H1 (cell line): ENCODE measurements at regions not wholly inside any gene's neighbourhood (a gene's known extent, or its start where the extent isn't known, plus 50 kb on each side); places are given as distances from the start of the nearest gene placed in this dataset.

Source experiments
- CTCF ChIA-PET: fragments of 300-600 bp; sonication (Branson Sonifier 250); formaldehyde crosslinking; loops from one replicate; lab custom pipeline; 2021; ENCODE audit not compliant: partially characterized antibody; lab: Charles Lee
- POLR2A ChIA-PET: fragments of 300-600 bp; sonication (Branson Sonifier 250); formaldehyde crosslinking; loops from one replicate; lab custom pipeline; 2021; ENCODE audit warnings: inconsistent platforms; ENCODE audit not compliant: partially characterized antibody; lab: Charles Lee
- DNase-seq, 2 experiments: peaks; one replicate each; pipeline versions ENCODE4 v3.0.0 to v3.0.0-alpha.2; 2010 to 2022; ENCODE audit warnings: low spot score in 2 of 2, low read depth in 1 of 2, mixed read lengths in 1 of 2
- FAIRE-seq: peaks from 2 replicates; lab custom pipeline; 2011; peaks lifted over from hg19 to GRCh38; lab: Jason Lieb, UNC
- H2AFZ ChIP-seq: 2 replicates; pipeline ENCODE4 v1.8.1; 2012; ENCODE audit warnings: low read length, inconsistent platforms
- H2AK5ac ChIP-seq: 2 replicates; pipeline ENCODE4 v1.6.1; 2013; ENCODE audit warnings: low read depth, low read length
- H2BK120ac ChIP-seq: replicated peaks from 2 replicates; pipeline ENCODE3; 2013; ENCODE audit warnings: low read depth, low read length, inconsistent platforms
- H2BK12ac ChIP-seq: 2 replicates; pipeline ENCODE4 v1.6.1; 2013; ENCODE audit warnings: low read depth, low read length
- H2BK15ac ChIP-seq: 2 replicates; pipeline ENCODE4 v1.6.1; 2013; ENCODE audit warnings: low read length
- H2BK20ac ChIP-seq: 2 replicates; pipeline ENCODE4 v1.6.1; 2013; ENCODE audit warnings: low read length
- H2BK5ac ChIP-seq: 2 replicates; pipeline ENCODE4 v1.6.1; 2013; ENCODE audit warnings: low read depth, low read length
- H3K14ac ChIP-seq: 2 replicates; pipeline ENCODE4 v1.6.1; 2013; ENCODE audit warnings: inconsistent platforms; ENCODE audit not compliant: insufficient read length
- H3K18ac ChIP-seq: 2 replicates; pipeline ENCODE4 v1.6.1; 2013; ENCODE audit warnings: low read length; ENCODE audit errors: extremely low read depth
- H3K23ac ChIP-seq: 2 replicates; pipeline ENCODE4 v1.6.1; 2013; ENCODE audit warnings: inconsistent platforms; ENCODE audit not compliant: insufficient read length
- H3K23me2 ChIP-seq: 2 replicates; pipeline ENCODE4 v1.6.1; 2013; ENCODE audit warnings: low read depth, low read length
- H3K27ac ChIP-seq: 2 replicates; pipeline ENCODE4 v1.6.1; 2011; ENCODE audit warnings: low read depth, low read length, inconsistent platforms
- H3K27me3 ChIP-seq, 4 experiments: replicated peaks in 1 of 4; 1 replicate in 1 of 4; 2 replicates in 3 of 4; pipeline versions ENCODE4 v1.6.1 to v1.8.1; 2011 to 2013; ENCODE audit warnings: low read length in 3 of 4, mild to moderate bottlenecking in 3 of 4, inconsistent platforms in 2 of 4, mixed read lengths in 2 of 4, moderate library complexity in 1 of 4; ENCODE audit not compliant: control insufficient read depth in 3 of 4, insufficient read depth in 3 of 4; ENCODE audit errors: extremely low read depth in 1 of 4
- H3K36me3 ChIP-seq, 4 experiments: 2 replicates each; pipeline versions ENCODE4 v1.6.1 to v1.8.1; 2011 to 2013; ENCODE audit warnings: mild to moderate bottlenecking in 4 of 4, low read length in 3 of 4, moderate library complexity in 2 of 4, control low read depth in 1 of 4, inconsistent platforms in 1 of 4; ENCODE audit not compliant: insufficient read depth in 4 of 4, control insufficient read depth in 2 of 4
- H3K4ac ChIP-seq: replicated peaks from 2 replicates; pipeline ENCODE3; 2013; ENCODE audit warnings: low read length, low read depth, mixed read lengths, inconsistent platforms; ENCODE audit not compliant: insufficient read length
- H3K4me1 ChIP-seq, 4 experiments: replicated peaks in 1 of 4; 1 replicate in 1 of 4; 2 replicates in 3 of 4; pipeline versions ENCODE4 v1.6.1 to v1.8.1; 2011 to 2013; ENCODE audit warnings: low read length in 3 of 4, inconsistent platforms in 2 of 4, mixed read lengths in 1 of 4; ENCODE audit not compliant: insufficient read depth in 4 of 4, control insufficient read depth in 3 of 4
- H3K4me2 ChIP-seq, 2 experiments: 2 replicates each; pipeline versions ENCODE4 v1.6.1 to v1.8.1; 2011 to 2013; ENCODE audit warnings: low read depth in 2 of 2, low read length in 2 of 2, control low read depth in 1 of 2, inconsistent platforms in 1 of 2, mild to moderate bottlenecking in 1 of 2; ENCODE audit not compliant: insufficient read depth in 1 of 2
- H3K4me3 ChIP-seq, 4 experiments: fragments of 200-600, 300-600 bp in 1 of 4; sonication (generic), shearing (Covaris generic), sonication (Bioruptor Twin) in 1 of 4; 2 replicates each; pipeline versions ENCODE4 v1.5.1 to v1.8.1; 2011 to 2016; ENCODE audit warnings: low read length in 4 of 4, low read depth in 3 of 4, control low read depth in 2 of 4, inconsistent platforms in 2 of 4, mild to moderate bottlenecking in 2 of 4, mixed read lengths in 1 of 4, moderate library complexity in 1 of 4; ENCODE audit not compliant: insufficient read depth in 2 of 4; ENCODE audit errors: extremely low read depth in 1 of 4
- H3K56ac ChIP-seq: replicated peaks from 2 replicates; pipeline ENCODE3; 2013; ENCODE audit warnings: low read depth, mild to moderate bottlenecking, mixed read lengths, low read length, inconsistent platforms; ENCODE audit not compliant: insufficient read length
- H3K79me1 ChIP-seq: 2 replicates; pipeline ENCODE4 v1.6.1; 2013; ENCODE audit warnings: low read depth, low read length, control low read depth
- H3K79me2 ChIP-seq, 2 experiments: 2 replicates each; pipeline versions ENCODE4 v1.6.1 to v1.8.1; 2012 to 2013; ENCODE audit warnings: low read length in 2 of 2, mild to moderate bottlenecking in 2 of 2, inconsistent platforms in 1 of 2; ENCODE audit not compliant: insufficient read depth in 2 of 2, control insufficient read depth in 1 of 2
- H3K9ac ChIP-seq, 4 experiments: replicated peaks in 1 of 4; 1 replicate in 1 of 4; 2 replicates in 3 of 4; pipeline versions ENCODE4 v1.6.1 to v1.8.1; 2011 to 2013; ENCODE audit warnings: low read depth in 3 of 4, low read length in 3 of 4, control low read depth in 2 of 4, mild to moderate bottlenecking in 2 of 4, moderate library complexity in 2 of 4, inconsistent platforms in 1 of 4; ENCODE audit errors: extremely low read depth in 1 of 4
- H3K9me3 ChIP-seq, 2 experiments: 2 replicates each; pipeline versions ENCODE4 v1.6.1 to v1.8.1; 2012 to 2013; ENCODE audit warnings: mild to moderate bottlenecking in 2 of 2, moderate library complexity in 2 of 2, control low read depth in 1 of 2, inconsistent platforms in 1 of 2, low read depth in 1 of 2, low read length in 1 of 2, mixed read lengths in 1 of 2; ENCODE audit not compliant: insufficient read depth in 2 of 2
- H4K20me1 ChIP-seq, 2 experiments: replicated peaks in 1 of 2; 2 replicates each; pipeline versions ENCODE3 to v1.8.1; 2011 to 2013; ENCODE audit warnings: inconsistent platforms in 2 of 2, low read length in 2 of 2, mild to moderate bottlenecking in 1 of 2; ENCODE audit not compliant: insufficient read depth in 2 of 2, control insufficient read depth in 1 of 2
- H4K5ac ChIP-seq: 2 replicates; pipeline ENCODE4 v1.6.1; 2013; ENCODE audit warnings: low read length, low read depth, mixed read lengths, inconsistent platforms; ENCODE audit not compliant: insufficient read length
- H4K8ac ChIP-seq: 2 replicates; pipeline ENCODE4 v1.8.0; 2013; ENCODE audit warnings: mild to moderate bottlenecking, moderate library complexity, low read length, inconsistent platforms; ENCODE audit not compliant: insufficient read depth; ENCODE audit errors: extremely low read depth
- H4K91ac ChIP-seq: replicated peaks from 2 replicates; pipeline ENCODE3; 2013; ENCODE audit warnings: low read length, mixed read lengths, inconsistent platforms; ENCODE audit not compliant: insufficient read length
- BCL11A ChIP-seq, 2 experiments: IDR thresholded peaks; one replicate each; pipeline ENCODE4 v1.6.1; 2011; ENCODE audit warnings: low read depth in 2 of 2, low read length in 2 of 2, mild to moderate bottlenecking in 2 of 2
- E2F6 ChIP-seq: IDR thresholded peaks from 2 replicates; pipeline ENCODE4 v1.6.1; 2012; ENCODE audit warnings: inconsistent platforms
- GTF2F1 ChIP-seq: IDR thresholded peaks from 2 replicates; pipeline ENCODE4 v1.6.1; 2012; ENCODE audit warnings: low read depth, low read length, improper control_type of control experiment, borderline replicate concordance
- HDAC2 ChIP-seq, 2 experiments: fragments of 300-600 bp in 1 of 2; sonication (generic) in 1 of 2; IDR thresholded peaks; 2 replicates each; pipeline ENCODE4 v1.6.1; 2011 to 2012; ENCODE audit warnings: low read depth in 2 of 2, low read length in 2 of 2, mild to moderate bottlenecking in 2 of 2, moderate library complexity in 2 of 2, borderline replicate concordance in 1 of 2, inconsistent platforms in 1 of 2
- KDM4A ChIP-seq: IDR thresholded peaks from one replicate; pipeline ENCODE4 v1.7.1; 2012; ENCODE audit warnings: low read depth, mild to moderate bottlenecking, moderate library complexity, low read length, inconsistent platforms; ENCODE audit not compliant: severe bottlenecking
- NANOG ChIP-seq: IDR thresholded peaks from 2 replicates; pipeline ENCODE4 v1.6.1; 2011; ENCODE audit warnings: low read length, low read depth, mild to moderate bottlenecking, inconsistent platforms; ENCODE audit not compliant: insufficient read depth, poor library complexity, severe bottlenecking
- POLR2AphosphoS5 ChIP-seq: IDR thresholded peaks from 2 replicates; pipeline ENCODE4 v1.6.1; 2011; ENCODE audit warnings: low read depth, low read length
- RXRA ChIP-seq: IDR thresholded peaks from 2 replicates; pipeline ENCODE4 v1.6.1; 2011; ENCODE audit warnings: low read depth, mild to moderate bottlenecking, low read length, moderate library complexity; ENCODE audit not compliant: insufficient read depth
- SP2 ChIP-seq: IDR thresholded peaks from 2 replicates; pipeline ENCODE4 v1.6.1; 2012; ENCODE audit warnings: mild to moderate bottlenecking, low read length, inconsistent platforms
- SUZ12 ChIP-seq: fragments of 200-600 bp; sonication (generic); IDR thresholded peaks from 2 replicates; pipeline ENCODE4 v1.6.1; 2012; ENCODE audit warnings: mild to moderate bottlenecking, inconsistent platforms, low read length, moderate library complexity, mixed read lengths
- TBP ChIP-seq: IDR thresholded peaks from 2 replicates; pipeline ENCODE4 v1.6.1; 2011; ENCODE audit warnings: low read depth, low read length, improper control_type of control experiment
- ZNF274 ChIP-seq: IDR thresholded peaks from 2 replicates; pipeline ENCODE4 v1.7.0; 2012; ENCODE audit warnings: low read length, borderline replicate concordance; ENCODE audit errors: extremely low read depth
- WGBS, 2 experiments: shearing (Covaris generic) in 1 of 2; methylation state at CpG; one replicate each; pipeline versions ENCODE4 v1.1.6 to v1.1.7; 2013 to 2015; ENCODE audit warnings: low lambda C conversion rate in 2 of 2, mixed read lengths in 2 of 2, inconsistent platforms in 1 of 2, low coverage in 1 of 2, missing lambda C conversion rate in 1 of 2; ENCODE audit not compliant: insufficient replicate concordance in 2 of 2, insufficient coverage in 1 of 2, insufficient read length in 1 of 2; ENCODE audit errors: extremely low coverage in 1 of 2, missing lambda C conversion rate in 1 of 2; 5-methylcytosine and 5-hydroxymethylcytosine counted together

DNA sequence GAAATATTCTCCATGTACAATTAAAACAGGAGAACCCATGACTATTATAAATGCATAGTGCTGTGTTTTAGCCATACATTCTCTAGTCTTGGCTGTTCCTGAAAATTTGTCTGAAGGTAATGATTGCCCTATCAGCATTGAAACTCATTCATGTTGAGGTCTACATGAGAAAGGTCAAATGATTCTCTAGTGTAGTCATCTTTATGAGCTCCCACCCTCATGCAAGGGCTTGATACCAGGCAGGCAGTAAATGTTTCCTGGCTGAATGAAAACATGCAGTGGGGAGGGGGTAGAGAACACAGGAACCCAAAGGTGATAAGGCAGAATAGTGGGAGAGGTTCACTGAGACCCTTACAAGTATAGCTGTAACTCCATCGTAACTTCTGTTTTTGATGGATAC, 424.3 kb downstream of the COG6 start:
- no peak overlapping the region for H2AK5ac ChIP-seq
- no peaks in the 10 kb centered on the region for H4K20me1 ChIP-seq
- ChIA-PET POLR2A (no interaction called here), CTCF (interaction anchor here (0.8 to 1.4 kb wide), 5 partner anchors 13 to 603 kb away, joined by 3 to 4 read pairs (median 3); no protein-coding TSS in a partner anchor)
- H3K4me2 ChIP-seq: no peak overlapping the region
- H2BK5ac ChIP-seq: no peak overlapping the region
- H3K27ac ChIP-seq: no peak overlapping the region
- no peak overlapping the region for H3K56ac ChIP-seq
- H3K14ac ChIP-seq: no peak overlapping the region
- no peak overlapping the region for H3K4ac ChIP-seq
- H3K27me3 ChIP-seq: no peaks in the 10 kb centered on the region
- no peaks in the 10 kb centered on the region for H3K36me3 ChIP-seq
- no peak overlapping the region for H4K91ac ChIP-seq
- no peaks in the 10 kb centered on the region for H3K4me1 ChIP-seq
- no peak overlapping the region for H2BK120ac ChIP-seq
- H2AFZ ChIP-seq: no peak overlapping the region
- H4K5ac ChIP-seq: no peak overlapping the region
- H3K18ac ChIP-seq: no peak overlapping the region
- no peak overlapping the region for H2BK20ac ChIP-seq
- H3K9ac ChIP-seq: no peak overlapping the region
- no peak overlapping the region for H3K4me3 ChIP-seq
- no peaks in the 10 kb centered on the region for H3K79me1 ChIP-seq
- 88% methylated on average over 1 of the region's 1 CpG; no CpG with 5 or more reads in 1 of the 2 experiments for WGBS, 2 experiments
- no peaks in the 10 kb centered on the region for H3K79me2 ChIP-seq
- H2BK15ac ChIP-seq: no peak overlapping the region
- H3K23ac ChIP-seq: no peak overlapping the region
- no peak for FAIRE-seq
- no peak overlapping the region for H4K8ac ChIP-seq
- 0 out of 4 replicates have a peak, but pooled peaks cover 0 to 5% of the 10 kb centered on the region in 2 experiments for H3K9me3 ChIP-seq
- no peak for DNase-seq
- H3K23me2 ChIP-seq: no peaks in the 10 kb centered on the region
- H2BK12ac ChIP-seq: no peak overlapping the region
- TF ChIP-seq RXRA (no peak), NANOG (no peak), E2F6 (no peak), SP2 (no peak), BCL11A (IDR thresholded peaks at IDR 0.05; ENCODE audit: low read depth in 2 of 2, low read length in 2 of 2) (no peak), SUZ12 (no peak), TBP (no peak), KDM4A (no peak), POLR2AphosphoS5 (no peak), ZNF274 (no peak), GTF2F1 (no peak), HDAC2 (IDR thresholded peaks at IDR 0.05; ENCODE audit: borderline replicate concordance in 1 of 2, low read depth in 2 of 2, low read length in 2 of 2) (no peak)
